WERI-Rb-1 (cell line): ENCODE measurements at regions not wholly inside any gene's neighbourhood (a gene's known extent, or its start where the extent isn't known, plus 50 kb on each side); places are given as distances from the start of the nearest gene placed in this dataset.

Experiments
- DNase-seq: peaks from one replicate; pipeline ENCODE4 v3.0.0-alpha.2; 2020
- H3K27ac ChIP-seq: fragments of 250-450 bp; sonication (Bioruptor Pico); 2 replicates; pipeline ENCODE4 v1.5.1; 2020; ENCODE audit warnings: mild to moderate bottlenecking, moderate library complexity
- H3K27me3 ChIP-seq: fragments of 250-450 bp; sonication (Bioruptor Pico); 2 replicates; pipeline ENCODE4 v1.5.1; 2021; ENCODE audit warnings: mild to moderate bottlenecking, low read depth, moderate library complexity; ENCODE audit not compliant: insufficient read depth, severe bottlenecking
- H3K36me3 ChIP-seq: fragments of 250-450 bp; sonication (Bioruptor Pico); 2 replicates; pipeline ENCODE4 v1.5.1; 2020; ENCODE audit warnings: mild to moderate bottlenecking, moderate library complexity
- H3K4me3 ChIP-seq: 2 replicates; pipeline ENCODE4 v1.5.1; 2011; ENCODE audit warnings: low read depth, mild to moderate bottlenecking, control low read depth, low read length
- H3K9me3 ChIP-seq: fragments of 250-450 bp; sonication (Bioruptor Pico); 2 replicates; pipeline ENCODE4 v1.5.1; 2021; ENCODE audit warnings: mild to moderate bottlenecking, moderate library complexity; ENCODE audit not compliant: severe bottlenecking
- TF ChIP-seq, protein P1 (sequence below): IDR thresholded peaks from 2 replicates; pipeline ENCODE4 v1.5.1; 2011; ENCODE audit warnings: low read depth, mild to moderate bottlenecking, control low read depth, inconsistent platforms, low read length

DNA sequence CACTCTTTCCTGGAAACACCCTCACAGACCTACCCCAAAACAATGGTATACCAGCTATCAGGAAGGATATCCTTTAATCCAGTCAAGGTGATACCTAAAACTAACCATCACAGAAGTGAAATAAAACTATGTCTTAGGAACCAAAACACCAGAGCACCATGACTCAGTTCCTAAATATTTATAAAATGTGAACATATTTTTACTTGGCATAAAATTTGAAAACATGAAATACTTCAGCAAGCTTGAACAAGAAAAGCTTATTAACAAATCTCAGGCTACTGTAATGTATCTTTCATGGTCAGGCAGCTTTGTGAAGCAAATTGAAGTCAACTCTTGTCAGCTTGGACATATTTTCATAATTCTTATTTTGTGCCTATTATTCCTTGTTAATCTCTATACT lies 440.8 kb upstream of the CDH20 start:
- H3K4me3 ChIP-seq: no peak overlapping the region
- DNase-seq: no peak
- H3K36me3 ChIP-seq: no peaks in the 10 kb centered on the region
- no peaks in the 10 kb centered on the region for H3K27me3 ChIP-seq
- TF ChIP-seq, protein P1, sequence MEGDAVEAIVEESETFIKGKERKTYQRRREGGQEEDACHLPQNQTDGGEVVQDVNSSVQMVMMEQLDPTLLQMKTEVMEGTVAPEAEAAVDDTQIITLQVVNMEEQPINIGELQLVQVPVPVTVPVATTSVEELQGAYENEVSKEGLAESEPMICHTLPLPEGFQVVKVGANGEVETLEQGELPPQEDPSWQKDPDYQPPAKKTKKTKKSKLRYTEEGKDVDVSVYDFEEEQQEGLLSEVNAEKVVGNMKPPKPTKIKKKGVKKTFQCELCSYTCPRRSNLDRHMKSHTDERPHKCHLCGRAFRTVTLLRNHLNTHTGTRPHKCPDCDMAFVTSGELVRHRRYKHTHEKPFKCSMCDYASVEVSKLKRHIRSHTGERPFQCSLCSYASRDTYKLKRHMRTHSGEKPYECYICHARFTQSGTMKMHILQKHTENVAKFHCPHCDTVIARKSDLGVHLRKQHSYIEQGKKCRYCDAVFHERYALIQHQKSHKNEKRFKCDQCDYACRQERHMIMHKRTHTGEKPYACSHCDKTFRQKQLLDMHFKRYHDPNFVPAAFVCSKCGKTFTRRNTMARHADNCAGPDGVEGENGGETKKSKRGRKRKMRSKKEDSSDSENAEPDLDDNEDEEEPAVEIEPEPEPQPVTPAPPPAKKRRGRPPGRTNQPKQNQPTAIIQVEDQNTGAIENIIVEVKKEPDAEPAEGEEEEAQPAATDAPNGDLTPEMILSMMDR: no peak
- H3K27ac ChIP-seq: no peak overlapping the region
- no peaks in the 10 kb centered on the region for H3K9me3 ChIP-seq

DNA sequence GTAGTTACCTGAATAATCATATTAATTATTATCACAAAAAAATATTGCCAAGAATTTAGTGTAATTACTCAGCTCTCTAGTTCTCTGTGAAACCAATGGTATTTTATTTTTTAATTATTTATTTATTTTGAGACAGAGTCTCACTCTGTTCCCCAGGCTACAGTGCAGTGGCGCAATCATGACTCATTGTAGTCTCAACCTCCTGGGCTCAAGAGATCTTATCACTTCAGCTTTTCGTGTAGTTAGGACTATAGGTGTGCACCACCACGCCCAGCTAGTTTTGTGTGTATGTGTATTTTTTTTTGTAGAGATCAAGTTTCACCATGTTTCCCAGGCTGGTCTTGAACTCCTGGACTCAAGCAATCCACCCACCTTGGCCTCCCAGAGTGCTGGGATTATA lies 440.4 kb upstream of the CDH20 start:
- Histone ChIP-seq H3K27ac (no peak overlapping the region), H3K36me3 (no peaks in the 10 kb centered on the region), H3K9me3 (no peaks in the 10 kb centered on the region), H3K4me3 (no peak overlapping the region), H3K27me3 (no peaks in the 10 kb centered on the region)
- no peak for DNase-seq
- TF ChIP-seq, protein P1: no peak

DNA sequence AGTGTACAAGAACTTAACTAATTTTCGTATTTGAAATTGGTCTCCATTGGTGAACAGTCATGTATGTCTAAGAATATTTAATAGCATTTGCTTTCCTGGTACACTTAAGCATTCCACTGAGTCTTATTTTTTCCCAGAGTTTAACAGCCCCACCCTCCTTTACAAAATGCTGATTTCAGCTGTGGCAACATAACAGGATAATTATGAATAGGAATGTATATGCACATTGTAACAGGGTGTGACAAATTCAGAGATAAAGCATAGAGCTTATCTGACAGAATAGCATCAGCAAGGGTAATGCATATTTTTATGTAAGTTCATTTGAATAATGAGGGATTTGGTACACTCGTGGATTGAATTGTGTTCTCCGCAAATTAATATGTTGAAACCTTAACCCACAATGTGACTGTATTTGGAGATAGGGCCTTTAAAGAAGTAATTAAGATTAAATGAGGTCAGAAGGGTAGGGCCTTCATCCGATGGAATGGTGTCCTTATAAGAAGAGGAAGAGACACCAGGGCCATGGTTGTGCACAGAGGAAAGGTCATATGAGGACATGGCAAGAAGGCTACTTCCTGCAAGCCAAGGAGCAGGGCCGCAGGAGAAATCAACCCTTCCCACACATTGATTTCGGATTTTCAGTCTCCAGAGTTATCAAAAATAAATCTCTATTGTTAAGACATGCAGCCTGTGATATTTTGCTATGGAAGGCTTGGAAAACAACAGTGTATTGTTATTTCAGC lies 439.7 kb upstream of the CDH20 start:
- Histone ChIP-seq H3K36me3 (no peaks in the 10 kb centered on the region), H3K4me3 (no peak overlapping the region), H3K9me3 (no peaks in the 10 kb centered on the region), H3K27ac (no peak overlapping the region), H3K27me3 (no peaks in the 10 kb centered on the region)
- TF ChIP-seq, protein P1: no peak
- DNase-seq: no peak

DNA sequence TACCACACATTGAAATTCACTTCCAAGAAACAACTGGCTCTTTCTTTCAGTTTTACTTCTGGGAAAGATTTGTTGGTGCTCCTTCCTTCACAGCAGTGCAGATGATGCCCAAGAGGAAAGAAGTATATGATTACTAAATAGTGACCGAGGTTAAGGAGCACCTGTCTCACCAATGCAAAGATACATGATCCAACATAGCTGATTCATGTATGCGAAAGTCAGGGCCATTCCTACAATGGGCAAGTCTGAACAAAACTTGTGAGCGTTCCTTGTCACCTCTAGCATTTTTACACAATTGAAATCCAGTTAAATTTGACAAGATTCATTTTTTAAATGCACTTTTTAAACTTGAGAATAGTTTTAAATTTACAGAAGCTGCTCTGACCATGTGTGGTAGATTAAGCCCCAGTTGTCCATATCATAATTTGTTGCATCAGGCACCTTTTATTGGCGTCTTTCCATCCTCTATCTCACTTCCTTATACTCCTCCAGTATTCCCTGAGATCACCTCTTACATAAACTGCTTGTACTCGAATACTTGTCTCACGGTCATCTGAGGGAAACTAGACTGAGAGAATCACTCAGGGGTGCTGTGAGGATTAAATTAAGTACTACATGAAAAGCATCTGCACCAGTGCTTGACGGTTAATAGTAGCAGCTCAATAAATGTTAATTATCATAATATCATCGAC lies 438.8 kb upstream of the CDH20 start:
- TF ChIP-seq, protein P1: no peak
- no peaks in the 10 kb centered on the region for H3K36me3 ChIP-seq
- no peaks in the 10 kb centered on the region for H3K27me3 ChIP-seq
- no peak for DNase-seq
- no peak overlapping the region for H3K4me3 ChIP-seq
- no peaks in the 10 kb centered on the region for H3K9me3 ChIP-seq
- H3K27ac ChIP-seq: no peak overlapping the region

DNA sequence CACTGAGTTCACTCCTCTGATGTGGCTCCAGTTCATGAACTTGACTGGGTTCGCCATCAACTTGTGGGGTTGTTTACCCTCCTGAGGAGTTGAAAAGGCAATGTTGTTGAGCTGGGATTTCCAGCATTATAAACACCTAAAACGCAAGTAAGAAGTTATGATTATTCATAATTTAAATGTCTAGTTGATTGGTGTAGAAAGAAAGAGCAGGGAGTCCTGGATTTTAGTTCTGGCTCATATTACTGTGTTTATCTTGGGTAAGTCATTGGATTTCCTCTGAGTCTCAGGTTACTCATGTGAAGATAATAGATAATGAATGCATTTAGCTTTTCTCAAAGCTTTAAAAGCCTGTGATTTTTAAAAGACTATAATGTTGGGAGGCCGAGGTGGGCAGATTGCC lies 438.0 kb upstream of the CDH20 start:
- TF ChIP-seq, protein P1: no peak
- Histone ChIP-seq H3K9me3 (no peaks in the 10 kb centered on the region), H3K36me3 (no peaks in the 10 kb centered on the region), H3K27me3 (no peaks in the 10 kb centered on the region), H3K27ac (no peak overlapping the region), H3K4me3 (no peak overlapping the region)
- DNase-seq: no peak
